Activated naive CD4-positive, alpha-beta T cell treated with anti-CD3 and anti-CD28 coated beads for 36 hours (primary cell): ENCODE measurements at regions not wholly inside any gene's neighbourhood (a gene's known extent, or its start where the extent isn't known, plus 50 kb on each side); places are given as distances from the start of the nearest gene placed in this dataset.

Experiments
- CTCF ChIA-PET: fragments of 350-600 bp; sonication (Branson Sonifier 250); formaldehyde crosslinking; loops from one replicate; lab custom pipeline; 2021; ENCODE audit warnings: antibody characterized with exemption; lab: Charles Lee
- DNase-seq: peaks from one replicate; pipeline ENCODE4 v3.0.0-alpha.2; 2020
- H3K27ac Mint-ChIP-seq: one replicate; pipeline ENCODE4 v1.8.0; 2021; ENCODE audit warnings: mild to moderate bottlenecking, mixed read lengths
- H3K27me3 Mint-ChIP-seq: one replicate; pipeline ENCODE4 v1.8.0; 2021; ENCODE audit warnings: low read depth, mixed read lengths
- H3K36me3 Mint-ChIP-seq: one replicate; pipeline ENCODE4 v1.8.0; 2021; ENCODE audit warnings: low read depth, mixed read lengths
- H3K4me1 Mint-ChIP-seq: one replicate; pipeline ENCODE4 v1.8.0; 2021; ENCODE audit warnings: low read depth, mixed read lengths
- H3K4me3 Mint-ChIP-seq: one replicate; pipeline ENCODE4 v1.8.0; 2021; ENCODE audit warnings: mild to moderate bottlenecking, moderate library complexity, mixed read lengths
- H3K9me3 Mint-ChIP-seq: one replicate; pipeline ENCODE4 v1.8.0; 2021; ENCODE audit warnings: mixed read lengths
- intact Hi-C: fragments of 100-400 bp; cut with micrococcal nuclease; formaldehyde crosslinking; loops from one replicate; pipeline ENCODE4 v1.15.1; 2023

DNA sequence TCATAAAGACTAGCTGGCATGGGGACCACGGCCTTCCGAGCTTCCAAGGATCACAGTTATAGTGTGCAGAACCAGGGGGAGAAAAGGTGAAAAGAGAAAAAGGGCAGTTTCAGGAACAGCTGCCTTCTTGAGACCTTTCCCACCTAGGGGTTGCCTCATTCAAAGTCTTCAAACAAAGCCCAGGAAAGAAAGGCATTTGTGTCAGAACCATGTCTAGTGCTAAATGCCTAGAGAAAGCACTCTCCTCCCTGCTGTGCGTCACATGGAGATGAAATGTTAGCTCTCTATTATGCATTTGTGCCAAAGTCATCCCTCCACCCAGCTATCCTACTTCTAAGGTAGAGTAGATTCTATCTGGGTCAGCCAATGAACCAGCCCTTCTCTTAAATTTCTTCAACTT is 1037.3 kb upstream of the WWC1 start:
- Mint-ChIP-seq H3K36me3 (no peaks in the 10 kb centered on the region), H3K9me3 (no peaks in the 10 kb centered on the region), H3K27me3 (no peaks in the 10 kb centered on the region), H3K4me1 (no peaks in the 10 kb centered on the region), H3K4me3 (no peak overlapping the region), H3K27ac (no peak overlapping the region)
- CTCF ChIA-PET: no interaction called here
- intact Hi-C loops: no loop called here
- DNase-seq: no peak

DNA sequence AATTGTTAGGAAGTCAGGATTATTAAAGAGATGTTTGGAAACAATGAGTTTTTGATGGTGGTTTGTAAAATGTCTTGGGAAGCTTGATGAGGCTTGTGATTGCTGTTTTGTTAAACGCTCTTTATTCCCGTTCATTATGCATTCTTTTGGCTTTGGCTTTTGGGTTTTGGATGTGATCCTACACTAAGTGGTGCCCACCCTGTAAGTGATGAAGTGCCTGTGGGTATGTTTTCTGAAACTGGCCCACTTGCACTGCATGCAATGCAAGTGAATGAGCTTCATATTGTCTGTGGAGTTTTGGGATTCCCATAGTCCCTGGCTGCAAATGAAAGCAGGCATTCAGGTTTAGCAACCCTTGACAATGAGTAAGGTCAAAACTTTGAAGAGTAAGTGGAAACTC is 1035.5 kb upstream of the WWC1 start:
- H3K9me3 Mint-ChIP-seq: no peaks in the 10 kb centered on the region
- H3K4me3 Mint-ChIP-seq: no peak overlapping the region
- CTCF ChIA-PET: no interaction called here
- no peaks in the 10 kb centered on the region for H3K4me1 Mint-ChIP-seq
- H3K27ac Mint-ChIP-seq: no peak overlapping the region
- intact Hi-C loops: no loop called here
- no peak for DNase-seq
- no peaks in the 10 kb centered on the region for H3K27me3 Mint-ChIP-seq
- H3K36me3 Mint-ChIP-seq: no peaks in the 10 kb centered on the region

DNA sequence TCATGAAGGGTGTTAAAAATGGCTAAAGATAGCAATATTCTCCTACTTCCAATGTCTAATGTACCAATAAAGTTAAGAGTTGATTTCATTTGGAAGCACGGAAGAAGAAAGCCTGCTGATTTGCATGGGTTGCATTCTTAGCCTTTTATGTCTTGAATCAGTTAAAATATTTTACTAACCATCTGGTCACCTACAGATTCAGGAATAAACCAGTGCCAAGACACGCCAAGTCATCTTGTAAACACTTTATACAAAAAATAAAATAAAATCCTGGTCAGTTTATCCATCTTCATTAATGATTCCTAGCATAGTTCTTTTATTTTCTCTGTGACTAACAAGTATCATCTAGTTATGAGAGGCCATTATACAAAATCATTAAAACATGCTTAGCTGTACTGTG is 1031.6 kb upstream of the WWC1 start:
- Mint-ChIP-seq H3K4me1 (no peaks in the 10 kb centered on the region), H3K4me3 (no peak overlapping the region), H3K36me3 (no peaks in the 10 kb centered on the region), H3K27me3 (no peaks in the 10 kb centered on the region), H3K9me3 (no peaks in the 10 kb centered on the region), H3K27ac (no peak overlapping the region)
- CTCF ChIA-PET: no interaction called here
- intact Hi-C loops: no loop called here
- no peak for DNase-seq

DNA sequence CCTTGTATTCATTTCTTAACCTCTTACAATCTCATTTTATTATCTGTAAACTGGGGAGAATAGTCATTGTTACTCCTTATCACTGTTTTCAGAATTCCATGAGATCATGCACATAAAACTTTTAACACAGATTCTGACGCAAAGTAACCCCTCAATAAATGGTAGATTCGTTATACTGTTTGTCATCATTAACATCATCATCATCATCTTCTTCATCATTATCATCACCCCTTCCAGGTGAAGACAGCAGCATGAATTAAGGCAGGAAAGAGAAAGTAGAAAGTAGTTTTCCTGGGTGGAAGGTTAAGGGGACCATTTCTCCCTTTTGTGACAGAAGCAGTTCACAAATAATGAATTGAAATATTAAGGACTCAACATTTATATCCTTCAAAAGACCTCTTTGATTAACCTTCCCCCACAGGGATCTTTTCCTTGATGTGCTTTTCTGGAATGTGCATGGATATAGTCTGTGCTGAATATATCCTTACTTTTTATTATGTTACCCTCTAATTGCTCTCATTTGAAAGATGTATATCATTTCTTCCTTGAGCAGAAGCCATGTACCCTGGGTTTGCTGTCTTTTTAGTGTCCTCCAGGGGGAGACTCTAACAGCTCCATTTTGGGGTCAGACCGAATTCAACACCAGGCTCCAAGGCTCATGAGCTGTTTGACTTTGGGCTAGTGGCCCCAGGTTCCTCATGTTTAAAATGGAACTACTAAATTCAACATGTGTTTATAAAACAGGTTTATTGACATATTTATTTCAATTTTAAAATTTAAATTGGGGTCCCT is 1029.9 kb upstream of the WWC1 start:
- Mint-ChIP-seq H3K4me3 (no peak overlapping the region), H3K4me1 (no peaks in the 10 kb centered on the region), H3K27ac (no peak overlapping the region), H3K27me3 (no peaks in the 10 kb centered on the region), H3K9me3 (no peaks in the 10 kb centered on the region), H3K36me3 (no peaks in the 10 kb centered on the region)
- no peak for DNase-seq
- intact Hi-C loops: no loop called here
- CTCF ChIA-PET: no interaction called here

DNA sequence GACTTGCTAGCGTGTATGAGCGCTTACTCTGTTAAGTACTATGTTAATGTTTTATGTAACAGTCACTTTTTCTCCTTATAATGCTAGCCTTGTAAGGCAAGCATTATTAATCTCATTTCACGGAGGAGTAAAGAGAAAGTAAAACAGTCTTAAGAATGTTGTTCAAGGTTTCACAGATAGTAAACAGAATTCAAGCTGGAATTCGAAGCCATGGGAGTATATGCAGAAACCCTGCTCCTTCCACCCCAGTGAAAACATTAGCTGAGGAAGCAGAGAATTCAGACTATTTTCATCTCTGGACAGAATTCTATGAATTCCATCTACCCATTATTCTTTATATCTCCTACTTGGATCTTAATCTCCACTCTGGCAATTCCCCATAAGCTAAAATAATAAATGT is 1028.3 kb upstream of the WWC1 start:
- Mint-ChIP-seq H3K4me1 (no peaks in the 10 kb centered on the region), H3K9me3 (no peaks in the 10 kb centered on the region), H3K27ac (no peak overlapping the region), H3K36me3 (no peaks in the 10 kb centered on the region), H3K4me3 (no peak overlapping the region), H3K27me3 (no peaks in the 10 kb centered on the region)
- DNase-seq: no peak
- intact Hi-C loops: no loop called here
- CTCF ChIA-PET: no interaction called here

DNA sequence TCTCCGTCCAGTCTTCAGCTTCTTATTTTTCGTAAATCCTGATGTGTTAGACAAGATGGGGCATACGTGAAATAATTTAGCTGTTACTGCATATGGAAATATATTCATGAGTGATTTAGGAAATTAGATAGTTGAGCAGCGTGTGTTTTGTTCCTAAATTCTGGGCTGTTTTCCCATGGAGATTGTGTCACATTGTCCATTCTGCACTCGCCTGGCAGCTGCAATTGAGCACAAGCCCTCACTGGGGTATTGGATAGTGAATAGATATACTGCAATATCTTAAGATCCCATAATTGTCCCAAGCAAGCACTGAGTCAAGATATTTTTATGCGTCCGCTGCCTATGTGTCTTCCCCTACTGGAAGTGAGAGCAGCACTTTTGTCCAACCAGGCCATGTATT is 1027.1 kb upstream of the WWC1 start:
- intact Hi-C loops: no loop called here
- Mint-ChIP-seq H3K4me3 (no peak overlapping the region), H3K36me3 (no peaks in the 10 kb centered on the region), H3K27me3 (no peaks in the 10 kb centered on the region), H3K4me1 (no peaks in the 10 kb centered on the region), H3K9me3 (no peaks in the 10 kb centered on the region), H3K27ac (no peak overlapping the region)
- DNase-seq: no peak
- CTCF ChIA-PET: no interaction called here

DNA sequence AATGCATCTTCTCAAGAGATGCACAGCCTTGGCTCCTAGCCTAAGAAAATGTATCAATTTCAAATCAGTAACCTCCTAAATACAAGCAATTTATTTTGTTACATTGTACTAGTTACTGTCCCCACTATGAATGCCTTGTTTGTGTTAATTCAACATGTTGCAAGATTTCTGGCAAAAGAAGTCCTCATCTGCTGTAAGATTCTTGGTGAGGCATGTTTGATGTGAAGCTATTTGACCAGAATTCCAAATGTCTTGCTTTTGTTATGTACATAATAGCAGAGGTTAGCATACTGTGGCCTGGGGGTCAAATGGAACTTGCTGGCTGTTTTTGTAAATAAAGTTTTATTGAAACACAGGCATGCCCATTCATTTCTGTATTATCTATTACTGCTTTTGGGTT is 1023.1 kb upstream of the WWC1 start:
- H3K27ac Mint-ChIP-seq: no peak overlapping the region
- H3K4me1 Mint-ChIP-seq: no peaks in the 10 kb centered on the region
- intact Hi-C loops: no loop called here
- no peaks in the 10 kb centered on the region for H3K36me3 Mint-ChIP-seq
- DNase-seq: no peak
- CTCF ChIA-PET: interaction anchor here (0.6 kb wide), 1 partner anchor 101 kb away, joined by 3 read pairs; no protein-coding TSS in a partner anchor
- no peak overlapping the region for H3K4me3 Mint-ChIP-seq
- no peaks in the 10 kb centered on the region for H3K27me3 Mint-ChIP-seq
- H3K9me3 Mint-ChIP-seq: peaks cover 6% of the 10 kb centered on the region

DNA sequence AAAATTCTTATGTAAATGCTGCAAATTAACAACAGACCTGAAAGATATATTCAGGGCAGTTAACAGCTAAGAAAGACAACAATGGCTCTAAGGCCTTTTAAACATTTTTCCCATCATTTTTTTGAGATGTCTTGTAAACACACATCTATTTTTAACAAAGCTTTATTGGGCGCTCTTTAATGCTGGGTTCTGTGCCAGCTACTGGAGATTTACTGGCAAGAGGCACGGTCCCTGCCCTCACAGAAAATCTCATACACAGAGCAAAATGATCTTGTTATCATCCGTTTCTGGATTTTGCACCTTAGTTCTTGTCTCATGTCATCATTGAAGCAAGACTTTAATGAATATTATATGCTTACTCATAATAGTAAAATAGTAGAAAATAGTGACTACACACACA is 1022.3 kb upstream of the WWC1 start:
- no peak for DNase-seq
- Mint-ChIP-seq H3K9me3 (peaks cover 6% of the 10 kb centered on the region), H3K27me3 (no peaks in the 10 kb centered on the region), H3K4me1 (no peaks in the 10 kb centered on the region), H3K4me3 (no peak overlapping the region), H3K36me3 (no peaks in the 10 kb centered on the region), H3K27ac (no peak overlapping the region)
- CTCF ChIA-PET: no interaction called here
- intact Hi-C loops: no loop called here

DNA sequence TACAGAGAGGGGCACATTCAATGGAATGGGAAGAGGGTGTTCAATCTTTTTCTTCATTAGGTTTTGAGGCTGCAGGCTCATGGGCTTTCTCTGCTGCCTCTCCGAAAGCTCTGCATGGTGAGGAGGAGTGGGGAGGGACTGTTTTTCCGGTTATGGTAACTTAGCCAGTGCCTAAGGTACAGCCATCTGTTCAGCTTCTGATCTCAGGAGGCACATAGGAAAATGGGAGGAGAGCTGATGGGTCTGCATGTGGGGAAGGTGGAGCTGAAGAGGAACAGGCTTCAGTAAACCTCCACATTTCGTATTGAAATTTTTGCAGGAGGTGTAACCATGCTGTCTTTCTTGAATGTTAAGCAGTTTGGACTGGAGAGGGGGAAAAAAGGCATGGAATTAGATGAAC is 1020.4 kb upstream of the WWC1 start:
- H3K27ac Mint-ChIP-seq: no peak overlapping the region
- no peaks in the 10 kb centered on the region for H3K27me3 Mint-ChIP-seq
- intact Hi-C loops: no loop called here
- DNase-seq: no peak
- no peaks in the 10 kb centered on the region for H3K36me3 Mint-ChIP-seq
- H3K9me3 Mint-ChIP-seq: peaks cover 7% of the 10 kb centered on the region
- no peak overlapping the region for H3K4me3 Mint-ChIP-seq
- no peaks in the 10 kb centered on the region for H3K4me1 Mint-ChIP-seq
- CTCF ChIA-PET: no interaction called here

DNA sequence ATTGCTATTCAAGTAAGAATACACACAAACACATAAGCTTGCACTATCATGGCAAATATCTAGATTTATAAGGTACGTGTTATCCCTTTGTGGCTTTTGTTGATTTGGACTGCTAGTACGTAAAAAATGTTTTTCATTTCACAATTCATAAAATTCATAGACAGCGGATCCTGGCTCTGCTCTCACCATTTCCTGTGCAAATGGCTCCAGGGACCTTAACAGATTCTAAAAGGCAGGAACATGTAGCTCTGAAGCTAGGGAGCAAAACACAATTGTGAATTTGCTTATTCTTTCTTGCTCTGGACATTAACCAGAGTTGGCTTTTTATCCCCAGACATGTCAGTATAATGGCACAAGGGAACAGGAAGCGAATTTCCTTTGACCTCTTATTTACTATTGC is 1019.9 kb upstream of the WWC1 start:
- intact Hi-C loops: no loop called here
- CTCF ChIA-PET: no interaction called here

DNA sequence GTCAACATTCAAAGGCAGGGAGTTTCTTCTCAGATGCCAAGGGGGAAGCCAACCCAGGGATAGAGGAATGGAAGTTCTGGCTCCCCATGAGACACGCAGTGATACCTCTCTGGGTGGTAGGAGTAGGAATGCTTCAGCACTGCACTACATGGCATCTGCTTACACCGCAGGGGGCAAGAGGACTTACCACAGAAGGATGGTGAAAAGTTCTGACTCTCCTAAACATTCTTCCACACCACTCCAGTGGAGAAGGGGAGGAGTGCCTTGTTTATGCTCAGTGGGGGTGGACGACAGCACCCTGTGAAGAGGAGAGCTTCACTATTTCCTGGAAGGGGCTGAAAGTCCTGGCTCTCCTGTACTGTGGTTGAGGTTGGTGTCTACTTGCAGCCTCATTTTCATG is 1011.3 kb upstream of the WWC1 start:
- Mint-ChIP-seq H3K27me3 (no peaks in the 10 kb centered on the region), H3K4me1 (no peaks in the 10 kb centered on the region), H3K4me3 (no peak overlapping the region), H3K36me3 (no peaks in the 10 kb centered on the region), H3K9me3 (peaks cover 9% of the 10 kb centered on the region), H3K27ac (no peak overlapping the region)
- CTCF ChIA-PET: no interaction called here
- no peak for DNase-seq
- intact Hi-C loops: no loop called here

More for the DNA sequence above, 1019.9 kb upstream of the WWC1 start:
- DNase-seq: no peak
- no peak overlapping the region for H3K27ac Mint-ChIP-seq
- H3K27me3 Mint-ChIP-seq: no peaks in the 10 kb centered on the region
- no peaks in the 10 kb centered on the region for H3K4me1 Mint-ChIP-seq
- H3K36me3 Mint-ChIP-seq: no peaks in the 10 kb centered on the region
- peaks cover 8% of the 10 kb centered on the region for H3K9me3 Mint-ChIP-seq
- no peak overlapping the region for H3K4me3 Mint-ChIP-seq

DNA sequence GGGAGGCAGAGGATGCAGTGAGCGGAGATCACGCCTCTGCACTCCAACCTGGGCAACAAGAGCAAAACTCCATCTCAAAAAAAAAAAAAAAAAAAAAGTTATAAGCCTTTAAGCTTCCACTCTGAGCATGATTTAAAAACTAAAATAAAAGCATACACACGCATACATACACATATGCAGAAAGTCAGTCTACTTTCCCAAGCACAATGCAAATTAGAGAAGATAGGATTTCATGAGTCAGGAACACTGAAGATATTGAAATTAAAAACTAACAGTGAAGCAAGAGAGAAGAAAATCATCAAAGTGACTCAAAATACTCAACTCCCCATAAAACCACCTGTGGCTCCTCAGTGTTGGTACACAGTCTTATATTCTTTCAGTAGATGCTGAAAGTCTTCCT is 1009.5 kb upstream of the WWC1 start:
- H3K27me3 Mint-ChIP-seq: no peaks in the 10 kb centered on the region
- peaks cover 7% of the 10 kb centered on the region for H3K9me3 Mint-ChIP-seq
- H3K4me1 Mint-ChIP-seq: no peaks in the 10 kb centered on the region
- no peak for DNase-seq
- intact Hi-C loops: no loop called here
- H3K36me3 Mint-ChIP-seq: no peaks in the 10 kb centered on the region
- CTCF ChIA-PET: no interaction called here
- no peak overlapping the region for H3K4me3 Mint-ChIP-seq
- H3K27ac Mint-ChIP-seq: no peak overlapping the region

DNA sequence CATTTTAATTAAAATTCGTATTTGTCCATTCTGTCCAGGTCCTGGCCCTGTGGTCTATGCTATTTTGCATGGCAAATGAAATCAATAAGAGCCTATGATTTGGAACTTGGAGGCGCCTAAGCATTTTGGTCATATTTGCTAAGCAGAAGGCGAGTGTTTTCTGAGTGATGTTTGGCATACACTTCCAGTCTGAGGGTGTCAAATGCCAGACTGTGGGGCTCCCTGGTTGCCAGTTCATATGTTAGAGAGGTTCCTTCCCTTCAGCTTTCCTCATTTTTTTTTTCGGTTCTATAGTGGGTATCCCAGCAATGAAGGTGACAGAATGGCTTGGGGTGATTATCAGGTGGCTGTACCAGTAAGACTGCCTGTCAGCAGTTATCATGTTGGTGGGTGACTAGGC is 1007.8 kb upstream of the WWC1 start:
- intact Hi-C loops: no loop called here
- Mint-ChIP-seq H3K4me3 (no peak overlapping the region), H3K27me3 (no peaks in the 10 kb centered on the region), H3K36me3 (no peaks in the 10 kb centered on the region), H3K4me1 (no peaks in the 10 kb centered on the region), H3K9me3 (peaks cover 5% of the 10 kb centered on the region), H3K27ac (no peak overlapping the region)
- CTCF ChIA-PET: no interaction called here
- no peak for DNase-seq
